OCI-LY3 (cell line): ENCODE measurements at regions not wholly inside any gene's neighbourhood (a gene's known extent, or its start where the extent isn't known, plus 50 kb on each side); places are given as distances from the start of the nearest gene placed in this dataset.

Experiments
- H2AFZ ChIP-seq: fragments of 200-600, 300-600 bp; shearing (Covaris generic); 2 replicates; pipeline ENCODE4 v1.6.0; 2014; ENCODE audit warnings: antibody characterized with exemption, low read depth, low read length
- H3K27ac ChIP-seq: fragments of 200-600, 300-600 bp; sonication (generic); 2 replicates; pipeline ENCODE4 v1.5.1; 2014; ENCODE audit warnings: mild to moderate bottlenecking, low read length, moderate library complexity, mixed read lengths
- H3K27me3 ChIP-seq: fragments of 200-600, 300-600 bp; sonication (generic); 2 replicates; pipeline ENCODE4 v1.6.1; 2014; ENCODE audit warnings: low read depth, low read length, mixed read lengths
- H3K36me3 ChIP-seq: fragments of 200-600, 300-600 bp; sonication (generic); replicated peaks from 2 replicates; pipeline ENCODE3; 2014; ENCODE audit warnings: low read depth, low read length, mixed read lengths
- H3K4me1 ChIP-seq: fragments of 300-600, 200-600 bp; sonication (generic); 2 replicates; pipeline ENCODE4 v1.6.1; 2014; ENCODE audit warnings: low read length, mixed read lengths
- H3K4me2 ChIP-seq: fragments of 200-600, 300-600 bp; sonication (generic); 2 replicates; pipeline ENCODE4 v1.6.1; 2014; ENCODE audit warnings: low read length, mixed read lengths
- H3K4me3 ChIP-seq: fragments of 300-600, 200-600 bp; sonication (generic); 2 replicates; pipeline ENCODE4 v1.5.1; 2014; ENCODE audit warnings: antibody characterized with exemption, mild to moderate bottlenecking, low read length, moderate library complexity
- H3K79me2 ChIP-seq: fragments of 300-600, 200-600 bp; shearing (Covaris generic); 2 replicates; pipeline ENCODE4 v1.6.1; 2014; ENCODE audit warnings: mild to moderate bottlenecking, low read length, mixed read lengths
- H3K9ac ChIP-seq: fragments of 300-600, 200-600 bp; shearing (Covaris generic); 2 replicates; pipeline ENCODE4 v1.6.0; 2014; ENCODE audit warnings: mild to moderate bottlenecking, low read length, moderate library complexity
- H3K9me3 ChIP-seq: fragments of 200-600, 300-600 bp; shearing (Covaris generic); 2 replicates; pipeline ENCODE4 v1.6.1; 2014; ENCODE audit warnings: low read length, mixed read lengths; ENCODE audit not compliant: insufficient read depth
- H4K20me1 ChIP-seq: fragments of 200-600, 300-600 bp; sonication (generic); 2 replicates; pipeline ENCODE4 v1.6.1; 2016; ENCODE audit warnings: low read length, mixed read lengths; ENCODE audit not compliant: insufficient read depth
- CTCF ChIP-seq: fragments of 200-600, 300-600 bp; sonication (generic); IDR thresholded peaks from 2 replicates; pipeline ENCODE4 v1.5.1; 2014; ENCODE audit warnings: antibody characterized with exemption, low read length, low read depth
- EZH2phosphoT487 ChIP-seq: fragments of 200-600 bp; shearing (Covaris generic); IDR thresholded peaks from 2 replicates; pipeline ENCODE4 v1.6.1; 2018; ENCODE audit warnings: antibody characterized with exemption, mixed run types, low read depth

GRCh38 chr14:28196878-28197277 lies 569.7 kb upstream of the FOXG1 start:
- H3K9me3 ChIP-seq = no peaks in the 10 kb centered on the region
- H2AFZ ChIP-seq = no peak overlapping the region
- no peak overlapping the region for H3K4me2 ChIP-seq
- TF ChIP-seq CTCF = no peak
- TF ChIP-seq EZH2phosphoT487 = no peak
- H3K4me1 ChIP-seq = peaks cover 4% of the 10 kb centered on the region; the same call in 1 of the 2 replicates
- no peaks in the 10 kb centered on the region for H4K20me1 ChIP-seq
- no peak overlapping the region for H3K27ac ChIP-seq
- no peaks in the 10 kb centered on the region for H3K27me3 ChIP-seq
- no peaks in the 10 kb centered on the region for H3K79me2 ChIP-seq
- no peak overlapping the region for H3K9ac ChIP-seq
- no peak overlapping the region for H3K4me3 ChIP-seq
- H3K36me3 ChIP-seq = no peaks in the 10 kb centered on the region

- no peak overlapping the region for H3K27ac ChIP-seq
- TF ChIP-seq EZH2phosphoT487 = no peak
- TF ChIP-seq CTCF = no peak
- H4K20me1 ChIP-seq = no peaks in the 10 kb centered on the region
- no peak overlapping the region for H3K9ac ChIP-seq
- H3K36me3 ChIP-seq = no peaks in the 10 kb centered on the region
- no peaks in the 10 kb centered on the region for H3K79me2 ChIP-seq
- H3K4me3 ChIP-seq = no peak overlapping the region
- no peak overlapping the region for H3K4me2 ChIP-seq
- no peaks in the 10 kb centered on the region for H3K9me3 ChIP-seq
- no peak overlapping the region for H2AFZ ChIP-seq
- no peaks in the 10 kb centered on the region for H3K4me1 ChIP-seq
- no peaks in the 10 kb centered on the region for H3K27me3 ChIP-seq
Observed at GRCh38 chr14:28220391-28220790, 546.2 kb upstream of the FOXG1 start.

GRCh38 chr14:28240909-28241308 lies 525.7 kb upstream of the FOXG1 start:
- no peak overlapping the region for H2AFZ ChIP-seq
- H3K4me1 ChIP-seq = no peaks in the 10 kb centered on the region
- no peak overlapping the region for H3K4me3 ChIP-seq
- no peak overlapping the region for H3K27ac ChIP-seq
- H3K9me3 ChIP-seq = no peaks in the 10 kb centered on the region
- H3K4me2 ChIP-seq = no peak overlapping the region
- no peaks in the 10 kb centered on the region; the same call in 1 of the 2 replicates for H4K20me1 ChIP-seq
- no peaks in the 10 kb centered on the region for H3K79me2 ChIP-seq
- H3K9ac ChIP-seq = no peak overlapping the region
- no peaks in the 10 kb centered on the region for H3K36me3 ChIP-seq
- TF ChIP-seq CTCF (no peak), EZH2phosphoT487 (no peak)
- H3K27me3 ChIP-seq = no peaks in the 10 kb centered on the region

- Histone ChIP-seq H3K27ac (no peak overlapping the region), H3K9me3 (no peaks in the 10 kb centered on the region), H2AFZ (no peak overlapping the region), H3K79me2 (no peaks in the 10 kb centered on the region), H4K20me1 (no peaks in the 10 kb centered on the region; the same call in 1 of the 2 replicates), H3K27me3 (no peaks in the 10 kb centered on the region), H3K4me2 (no peak overlapping the region), H3K4me3 (no peak overlapping the region), H3K36me3 (no peaks in the 10 kb centered on the region), H3K9ac (no peak overlapping the region), H3K4me1 (no peaks in the 10 kb centered on the region)
- TF ChIP-seq EZH2phosphoT487 = no peak
- TF ChIP-seq CTCF = no peak
Observed at GRCh38 chr14:28242895-28243294, 523.7 kb upstream of the FOXG1 start.
